ENCODE measurements at regions not wholly inside any gene's neighbourhood (a gene's known extent, or its start where the extent isn't known, plus 50 kb on each side); places are given as distances from the start of the nearest gene placed in this dataset.

- Mint-ChIP-seq H3K36me3 (peaks cover 2% of the 10 kb centered on the region), H3K27me3 (peaks cover 13% of the 10 kb centered on the region), H3K27ac (no peak overlapping the region), H3K9me3 (no peaks in the 10 kb centered on the region), H3K4me3 (no peak overlapping the region), H3K4me1 (no peaks in the 10 kb centered on the region)
These were observed 115.7 kb downstream of the SLC30A10 start for GRCh38 chr1:219812491-219813203.

- no peaks in the 10 kb centered on the region for H3K4me1 Mint-ChIP-seq
- H3K27me3 Mint-ChIP-seq, result peaks cover 13% of the 10 kb centered on the region
- no peaks in the 10 kb centered on the region for H3K9me3 Mint-ChIP-seq
- H3K4me3 Mint-ChIP-seq, result no peak overlapping the region
- peaks cover 2% of the 10 kb centered on the region for H3K36me3 Mint-ChIP-seq
- no peak overlapping the region for H3K27ac Mint-ChIP-seq
These were observed 116.3 kb downstream of the SLC30A10 start for GRCh38 chr1:219812086-219812485.

- H3K27me3 Mint-ChIP-seq, result peaks cover 9% of the 10 kb centered on the region
- no peaks in the 10 kb centered on the region for H3K4me1 Mint-ChIP-seq
- no peak overlapping the region for H3K4me3 Mint-ChIP-seq
- peaks cover 4% of the 10 kb centered on the region for H3K36me3 Mint-ChIP-seq
- H3K27ac Mint-ChIP-seq, result no peak overlapping the region
- H3K9me3 Mint-ChIP-seq, result no peaks in the 10 kb centered on the region
These were observed 117.9 kb downstream of the SLC30A10 start for GRCh38 chr1:219810451-219810850.

- H3K27ac Mint-ChIP-seq, result no peak overlapping the region
- H3K9me3 Mint-ChIP-seq, result no peaks in the 10 kb centered on the region
- peaks cover 4% of the 10 kb centered on the region for H3K36me3 Mint-ChIP-seq
- H3K27me3 Mint-ChIP-seq, result peaks cover 5% of the 10 kb centered on the region
- H3K4me1 Mint-ChIP-seq, result no peaks in the 10 kb centered on the region
- H3K4me3 Mint-ChIP-seq, result no peak overlapping the region
These were observed 119.6 kb downstream of the SLC30A10 start for GRCh38 chr1:219808790-219809189.

- Mint-ChIP-seq H3K36me3 (peaks cover 4% of the 10 kb centered on the region), H3K9me3 (no peaks in the 10 kb centered on the region)
These were observed 121.7 kb downstream of the SLC30A10 start for GRCh38 chr1:219806642-219807041.

GRCh38 chr1:219806020-219806419, 122.3 kb downstream of the SLC30A10 start:
- peaks cover 6% of the 10 kb centered on the region for H3K27me3 Mint-ChIP-seq
- no peak overlapping the region for H3K27ac Mint-ChIP-seq
- H3K9me3 Mint-ChIP-seq, result peaks cover 0 to 1% (median 0%) of the 10 kb centered on the region in 3 donors
- peaks cover 4% of the 10 kb centered on the region for H3K36me3 Mint-ChIP-seq
- H3K4me3 Mint-ChIP-seq, result no peak overlapping the region
- H3K4me1 Mint-ChIP-seq, result no peaks in the 10 kb centered on the region

More at GRCh38 chr1:219806642-219807041, 121.7 kb downstream of the SLC30A10 start:
- Mint-ChIP-seq H3K27ac (no peak overlapping the region), H3K27me3 (peaks cover 6% of the 10 kb centered on the region), H3K4me1 (no peaks in the 10 kb centered on the region), H3K4me3 (no peak overlapping the region)

GRCh38 chr1:219805191-219805590, 123.2 kb downstream of the SLC30A10 start:
- Mint-ChIP-seq H3K27ac (no peak overlapping the region), H3K4me1 (no peaks in the 10 kb centered on the region), H3K4me3 (no peak overlapping the region), H3K27me3 (peaks cover 5% of the 10 kb centered on the region), H3K9me3 (peaks cover 0 to 1% (median 0%) of the 10 kb centered on the region in 3 donors), H3K36me3 (peaks cover 4% of the 10 kb centered on the region)

- Mint-ChIP-seq H3K9me3 (peaks cover 0 to 1% (median 0%) of the 10 kb centered on the region in 3 donors), H3K27ac (no peak overlapping the region), H3K36me3 (peaks cover 1% of the 10 kb centered on the region), H3K4me1 (no peaks in the 10 kb centered on the region), H3K4me3 (no peak overlapping the region), H3K27me3 (peaks cover 1% of the 10 kb centered on the region)
These were observed 127.1 kb downstream of the SLC30A10 start for GRCh38 chr1:219801156-219801820.

GRCh38 chr1:219798283-219799030, 129.9 kb downstream of the SLC30A10 start:
- Mint-ChIP-seq H3K36me3 (no peaks in the 10 kb centered on the region), H3K4me1 (peaks cover 0 to 7% (median 0%) of the 10 kb centered on the region in 3 donors), H3K9me3 (peaks cover 0 to 4% (median 0%) of the 10 kb centered on the region in 3 donors), H3K4me3 (no peak overlapping the region), H3K27me3 (peaks cover 9% of the 10 kb centered on the region), H3K27ac (no peak overlapping the region)

- H3K4me3 Mint-ChIP-seq, result no peak overlapping the region
- no peaks in the 10 kb centered on the region for H3K36me3 Mint-ChIP-seq
- H3K4me1 Mint-ChIP-seq, result peaks cover 0 to 7% (median 0%) of the 10 kb centered on the region in 3 donors
- H3K9me3 Mint-ChIP-seq, result peaks cover 0 to 4% (median 0%) of the 10 kb centered on the region in 3 donors
- no peak overlapping the region for H3K27ac Mint-ChIP-seq
- peaks cover 13% of the 10 kb centered on the region for H3K27me3 Mint-ChIP-seq
These were observed 130.7 kb downstream of the SLC30A10 start for GRCh38 chr1:219797683-219798082.

GRCh38 chr1:219797009-219797408, 131.3 kb downstream of the SLC30A10 start:
- peaks cover 0 to 4% (median 0%) of the 10 kb centered on the region in 3 donors for H3K9me3 Mint-ChIP-seq
- no peak overlapping the region for H3K27ac Mint-ChIP-seq
- H3K27me3 Mint-ChIP-seq, result peaks cover 14% of the 10 kb centered on the region
- H3K36me3 Mint-ChIP-seq, result no peaks in the 10 kb centered on the region
- H3K4me1 Mint-ChIP-seq, result peaks cover 0 to 7% (median 0%) of the 10 kb centered on the region in 3 donors
- no peak overlapping the region for H3K4me3 Mint-ChIP-seq

- Mint-ChIP-seq H3K27me3 (peaks cover 13% of the 10 kb centered on the region), H3K27ac (no peak overlapping the region), H3K9me3 (peaks cover 0 to 3% (median 0%) of the 10 kb centered on the region in 3 donors), H3K4me1 (peaks cover 0 to 7% (median 0%) of the 10 kb centered on the region in 3 donors), H3K4me3 (no peak overlapping the region), H3K36me3 (no peaks in the 10 kb centered on the region)
These were observed 132.9 kb downstream of the SLC30A10 start for GRCh38 chr1:219795363-219795917.

- Mint-ChIP-seq H3K4me1 (peaks cover 0 to 7% (median 0%) of the 10 kb centered on the region in 3 donors), H3K27me3 (peaks cover 13% of the 10 kb centered on the region), H3K27ac (no peak overlapping the region), H3K4me3 (peak overlapping the region in 1 of 4 donors; percentile 59), H3K9me3 (peaks cover 0 to 3% (median 0%) of the 10 kb centered on the region in 3 donors), H3K36me3 (no peaks in the 10 kb centered on the region)
These were observed 134.1 kb downstream of the SLC30A10 start for GRCh38 chr1:219794085-219794743.

- Mint-ChIP-seq H3K36me3 (no peaks in the 10 kb centered on the region), H3K27ac (peak overlapping the region in 1 of 3 donors; percentile 18), H3K4me1 (peaks cover 0 to 7% (median 0%) of the 10 kb centered on the region in 3 donors), H3K9me3 (peaks cover 3 to 5% (median 4%) of the 10 kb centered on the region in 3 donors), H3K27me3 (peaks cover 16% of the 10 kb centered on the region), H3K4me3 (no peak overlapping the region)
These were observed 135.9 kb downstream of the SLC30A10 start for GRCh38 chr1:219792337-219793021.
